A549 (cell line): ENCODE measurements at regions not wholly inside any gene's neighbourhood (a gene's known extent, or its start where the extent isn't known, plus 50 kb on each side); places are given as distances from the start of the nearest gene placed in this dataset.

ENCODE experiments used
- CHD4 ChIP-seq: fragments of 200-600 bp; sonication (generic); IDR thresholded peaks from 2 replicates; pipeline ENCODE4 v1.6.1; 2016; ENCODE audit warnings: antibody characterized with exemption, mild to moderate bottlenecking, borderline replicate concordance
- MAZ ChIP-seq: fragments of 150-350 bp; IDR thresholded peaks from 2 replicates; pipeline ENCODE4 v1.6.1; 2014; ENCODE audit warnings: antibody characterized with exemption, low read depth, low read length, borderline replicate concordance
- POLR2A ChIP-seq: IDR thresholded peaks from 2 replicates; pipeline ENCODE4 v1.6.1; 2012; ENCODE audit warnings: mild to moderate bottlenecking, low read length
- ZFP36 ChIP-seq: fragments of 450-650 bp; IDR thresholded peaks from 2 replicates; pipeline ENCODE4 v1.6.1; 2014; ENCODE audit warnings: borderline replicate concordance; ENCODE audit not compliant: partially characterized antibody
- TF ChIP-seq, protein P1 (sequence below): fragments of >200 bp; sonication (Bioruptor Twin); formaldehyde crosslinking; IDR thresholded peaks from 3 replicates; pipeline ENCODE4 v1.5.1; 2016
- TF ChIP-seq, protein P2 (sequence below): IDR thresholded peaks from 2 replicates; pipeline ENCODE4 v1.6.1; 2012

DNA sequence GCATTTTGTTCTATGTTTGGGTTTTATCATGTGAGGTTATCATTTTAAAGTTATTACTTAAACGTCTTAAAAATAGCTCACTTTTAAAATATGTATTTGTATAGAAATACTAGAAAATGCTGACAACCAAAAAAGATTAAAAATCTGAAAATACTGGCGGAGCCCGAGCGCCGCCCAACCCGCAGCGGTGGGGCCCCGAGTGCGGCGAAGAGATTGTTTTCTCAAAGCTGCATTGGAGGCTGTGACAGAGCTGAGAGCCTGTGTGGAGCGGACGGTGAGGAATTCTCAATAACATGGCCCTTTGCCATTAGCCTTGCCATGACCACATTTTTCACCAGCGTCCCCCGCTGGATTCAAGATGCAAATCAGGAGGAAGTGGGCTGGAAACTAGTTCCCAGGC is 255.4 kb downstream of the NKX6-1 start:
- TF ChIP-seq POLR2A (no peak), CHD4 (no peak), MAZ (no peak), ZFP36 (no peak)
- TF ChIP-seq, protein P1, sequence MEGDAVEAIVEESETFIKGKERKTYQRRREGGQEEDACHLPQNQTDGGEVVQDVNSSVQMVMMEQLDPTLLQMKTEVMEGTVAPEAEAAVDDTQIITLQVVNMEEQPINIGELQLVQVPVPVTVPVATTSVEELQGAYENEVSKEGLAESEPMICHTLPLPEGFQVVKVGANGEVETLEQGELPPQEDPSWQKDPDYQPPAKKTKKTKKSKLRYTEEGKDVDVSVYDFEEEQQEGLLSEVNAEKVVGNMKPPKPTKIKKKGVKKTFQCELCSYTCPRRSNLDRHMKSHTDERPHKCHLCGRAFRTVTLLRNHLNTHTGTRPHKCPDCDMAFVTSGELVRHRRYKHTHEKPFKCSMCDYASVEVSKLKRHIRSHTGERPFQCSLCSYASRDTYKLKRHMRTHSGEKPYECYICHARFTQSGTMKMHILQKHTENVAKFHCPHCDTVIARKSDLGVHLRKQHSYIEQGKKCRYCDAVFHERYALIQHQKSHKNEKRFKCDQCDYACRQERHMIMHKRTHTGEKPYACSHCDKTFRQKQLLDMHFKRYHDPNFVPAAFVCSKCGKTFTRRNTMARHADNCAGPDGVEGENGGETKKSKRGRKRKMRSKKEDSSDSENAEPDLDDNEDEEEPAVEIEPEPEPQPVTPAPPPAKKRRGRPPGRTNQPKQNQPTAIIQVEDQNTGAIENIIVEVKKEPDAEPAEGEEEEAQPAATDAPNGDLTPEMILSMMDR, result no peak
- TF ChIP-seq, protein P2, sequence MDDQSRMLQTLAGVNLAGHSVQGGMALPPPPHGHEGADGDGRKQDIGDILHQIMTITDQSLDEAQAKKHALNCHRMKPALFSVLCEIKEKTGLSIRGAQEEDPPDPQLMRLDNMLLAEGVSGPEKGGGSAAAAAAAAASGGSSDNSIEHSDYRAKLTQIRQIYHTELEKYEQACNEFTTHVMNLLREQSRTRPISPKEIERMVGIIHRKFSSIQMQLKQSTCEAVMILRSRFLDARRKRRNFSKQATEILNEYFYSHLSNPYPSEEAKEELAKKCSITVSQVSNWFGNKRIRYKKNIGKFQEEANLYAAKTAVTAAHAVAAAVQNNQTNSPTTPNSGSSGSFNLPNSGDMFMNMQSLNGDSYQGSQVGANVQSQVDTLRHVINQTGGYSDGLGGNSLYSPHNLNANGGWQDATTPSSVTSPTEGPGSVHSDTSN, result no peak
